Skeletal muscle tissue (tissue), 3 donors: ENCODE measurements at regions not wholly inside any gene's neighbourhood (a gene's known extent, or its start where the extent isn't known, plus 50 kb on each side); places are given as distances from the start of the nearest gene placed in this dataset.

Source experiments
- H3K27ac ChIP-seq: one replicate; pipeline ENCODE4 v1.7.0; 2013; ENCODE audit warnings: mild to moderate bottlenecking, low read depth, low read length, inconsistent platforms
- H3K27me3 ChIP-seq, 3 donors: one replicate each; pipeline ENCODE4 v1.7.0; 2013; ENCODE audit warnings: low read length in 3 of 3; ENCODE audit not compliant: control insufficient read depth in 3 of 3, insufficient read depth in 3 of 3
- H3K36me3 ChIP-seq, 3 donors: one replicate each; pipeline ENCODE4 v1.7.0; 2013; ENCODE audit warnings: low read length in 3 of 3; ENCODE audit not compliant: control insufficient read depth in 3 of 3, insufficient read depth in 3 of 3
- H3K4me1 ChIP-seq, 3 donors: one replicate each; pipeline ENCODE4 v1.7.0; 2013; ENCODE audit warnings: low read length in 3 of 3, mild to moderate bottlenecking in 3 of 3; ENCODE audit not compliant: control insufficient read depth in 3 of 3, insufficient read depth in 3 of 3
- H3K4me3 ChIP-seq, 3 donors: one replicate each; pipeline ENCODE4 v1.7.0; 2013; ENCODE audit warnings: low read length in 3 of 3
- H3K9ac ChIP-seq, 3 donors: one replicate each; pipeline ENCODE4 v1.7.0; 2013; ENCODE audit warnings: low read length in 3 of 3, mild to moderate bottlenecking in 3 of 3, moderate library complexity in 2 of 3, low read depth in 1 of 3
- H3K9me3 ChIP-seq, 3 donors: one replicate each; pipeline ENCODE4 v1.7.0; 2013; ENCODE audit warnings: low read length in 3 of 3; ENCODE audit not compliant: control insufficient read depth in 3 of 3
- donor health status: Osteomylitis.

DNA sequence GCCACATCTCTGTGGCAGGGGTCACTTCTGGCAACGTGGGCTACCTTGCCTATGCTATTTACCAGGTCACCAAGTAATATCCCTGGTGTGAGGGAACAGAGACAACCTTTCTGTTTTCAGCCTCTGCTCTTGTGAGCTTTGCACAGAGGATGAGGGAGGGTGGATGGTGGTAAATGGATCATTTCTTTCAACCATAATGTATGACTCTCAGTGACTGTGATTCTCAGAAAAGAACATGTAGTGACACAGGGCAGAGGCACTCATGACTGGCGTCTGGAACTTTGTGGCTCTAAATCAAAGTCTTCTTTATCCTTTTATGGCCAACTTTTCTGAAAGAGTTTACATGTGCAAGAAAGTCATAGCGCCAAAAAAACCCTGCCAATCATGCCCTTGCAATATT lies 153.5 kb upstream of the USP24 start:
- Histone ChIP-seq H3K27me3 (no peaks in the 10 kb centered on the region), H3K36me3 (no peaks in the 10 kb centered on the region), H3K27ac (no peak overlapping the region), H3K9ac (no peak overlapping the region), H3K4me1 (no peaks in the 10 kb centered on the region), H3K4me3 (no peak overlapping the region), H3K9me3 (no peaks in the 10 kb centered on the region)

- Histone ChIP-seq H3K9ac (no peak overlapping the region), H3K4me1 (peaks cover 0 to 10% (median 3%) of the 10 kb centered on the region in 3 donors), H3K9me3 (no peaks in the 10 kb centered on the region), H3K36me3 (no peaks in the 10 kb centered on the region), H3K27ac (no peak overlapping the region), H3K27me3 (no peaks in the 10 kb centered on the region), H3K4me3 (no peak overlapping the region)
Observed at GRCh38 chr1:55367273-55367672, 152.1 kb upstream of the USP24 start.

- H3K9ac ChIP-seq = no peak overlapping the region
- no peak overlapping the region for H3K4me3 ChIP-seq
- no peaks in the 10 kb centered on the region for H3K36me3 ChIP-seq
- H3K27me3 ChIP-seq = no peaks in the 10 kb centered on the region
- H3K27ac ChIP-seq = no peak overlapping the region
- H3K9me3 ChIP-seq = no peaks in the 10 kb centered on the region
- peaks cover 0 to 10% (median 3%) of the 10 kb centered on the region in 3 donors for H3K4me1 ChIP-seq
Observed at GRCh38 chr1:55364216-55364615, 149.1 kb upstream of the USP24 start.

DNA sequence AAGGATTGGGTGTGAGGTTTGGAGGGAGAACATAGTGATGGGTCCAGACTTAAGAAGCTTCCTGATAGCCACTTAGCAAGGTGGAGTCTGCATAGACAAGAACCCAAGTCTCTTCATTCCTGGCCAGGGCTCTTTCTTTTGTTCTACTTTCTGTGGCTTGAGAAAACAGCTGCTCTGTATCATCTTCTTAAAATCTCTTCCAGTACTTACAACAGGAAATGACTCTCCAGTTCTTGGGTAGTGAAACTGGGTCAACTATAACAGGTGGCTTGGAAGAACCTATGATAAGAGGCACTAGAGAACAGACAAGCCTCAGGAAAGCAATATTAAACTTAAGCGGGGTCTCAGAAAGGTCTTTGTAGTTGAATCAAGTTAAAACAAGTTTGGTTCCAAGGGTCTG lies 148.1 kb upstream of the USP24 start:
- H3K27me3 ChIP-seq = no peaks in the 10 kb centered on the region
- no peak overlapping the region for H3K4me3 ChIP-seq
- peaks cover 0 to 10% (median 3%) of the 10 kb centered on the region in 3 donors for H3K4me1 ChIP-seq
- no peaks in the 10 kb centered on the region for H3K36me3 ChIP-seq
- H3K9ac ChIP-seq = no peak overlapping the region
- H3K27ac ChIP-seq = peak overlapping the region; percentile 36
- no peaks in the 10 kb centered on the region for H3K9me3 ChIP-seq

- Histone ChIP-seq H3K27ac (peak overlapping the region; percentile 36), H3K4me1 (peaks cover 0 to 10% (median 3%) of the 10 kb centered on the region in 3 donors), H3K4me3 (no peak overlapping the region), H3K27me3 (no peaks in the 10 kb centered on the region), H3K9me3 (no peaks in the 10 kb centered on the region), H3K9ac (no peak overlapping the region), H3K36me3 (no peaks in the 10 kb centered on the region)
Observed at GRCh38 chr1:55362558-55362957, 147.4 kb upstream of the USP24 start.

DNA sequence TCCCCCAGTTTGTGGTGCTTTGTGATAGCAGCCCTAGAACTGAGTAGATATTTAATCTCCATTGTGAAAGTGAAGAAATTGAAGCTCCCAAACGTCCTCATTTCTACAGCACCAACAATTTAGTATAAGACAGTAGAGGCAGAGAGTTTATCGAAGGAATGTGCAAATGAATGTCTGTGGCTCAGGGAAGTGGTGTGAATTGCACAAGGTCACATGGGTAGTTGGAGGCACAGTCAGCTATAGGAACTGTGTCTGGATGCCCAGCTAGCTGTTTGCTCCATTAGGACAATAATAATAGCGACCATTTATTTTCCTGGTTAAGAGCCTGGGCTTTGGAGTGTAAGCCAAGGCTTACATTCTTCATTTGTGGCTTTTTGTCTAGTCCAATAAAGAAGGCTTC lies 144.4 kb upstream of the USP24 start:
- Histone ChIP-seq H3K4me3 (no peak overlapping the region), H3K27ac (no peak overlapping the region), H3K9ac (no peak overlapping the region), H3K36me3 (no peaks in the 10 kb centered on the region), H3K27me3 (no peaks in the 10 kb centered on the region), H3K9me3 (no peaks in the 10 kb centered on the region), H3K4me1 (peaks cover 0 to 10% (median 3%) of the 10 kb centered on the region in 3 donors)

- H3K27ac ChIP-seq = no peak overlapping the region
- no peak overlapping the region for H3K4me3 ChIP-seq
- H3K9me3 ChIP-seq = no peaks in the 10 kb centered on the region
- H3K4me1 ChIP-seq = peaks cover 0 to 17% (median 3%) of the 10 kb centered on the region in 3 donors
- H3K9ac ChIP-seq = no peak overlapping the region
- H3K27me3 ChIP-seq = no peaks in the 10 kb centered on the region
- no peaks in the 10 kb centered on the region for H3K36me3 ChIP-seq
Observed at GRCh38 chr1:55358581-55358980, 143.4 kb upstream of the USP24 start.

DNA sequence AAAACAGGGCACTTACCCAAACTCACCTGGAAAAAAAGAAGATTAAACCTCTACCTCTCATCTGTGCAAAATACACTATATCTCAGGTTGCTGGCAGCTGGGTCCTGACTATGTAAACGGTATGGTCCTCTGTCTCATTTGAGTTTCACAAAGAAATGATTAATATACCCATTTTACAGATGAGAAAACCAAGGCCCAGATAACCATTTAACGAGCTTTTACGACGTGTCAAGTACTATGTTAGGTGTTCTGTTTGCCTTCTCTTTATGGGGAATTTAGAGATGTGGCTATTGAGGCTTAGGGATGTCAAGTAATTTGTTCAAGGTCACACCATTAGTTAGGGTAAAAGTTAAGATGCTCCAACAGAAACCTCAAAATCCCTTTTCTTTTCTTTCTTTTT lies 140.4 kb upstream of the USP24 start:
- no peak overlapping the region for H3K9ac ChIP-seq
- H3K27me3 ChIP-seq = no peaks in the 10 kb centered on the region
- H3K4me1 ChIP-seq = peaks cover 11 to 23% (median 14%) of the 10 kb centered on the region in 3 donors
- no peaks in the 10 kb centered on the region for H3K36me3 ChIP-seq
- H3K27ac ChIP-seq = no peak overlapping the region
- H3K9me3 ChIP-seq = no peaks in the 10 kb centered on the region
- no peak overlapping the region for H3K4me3 ChIP-seq

DNA sequence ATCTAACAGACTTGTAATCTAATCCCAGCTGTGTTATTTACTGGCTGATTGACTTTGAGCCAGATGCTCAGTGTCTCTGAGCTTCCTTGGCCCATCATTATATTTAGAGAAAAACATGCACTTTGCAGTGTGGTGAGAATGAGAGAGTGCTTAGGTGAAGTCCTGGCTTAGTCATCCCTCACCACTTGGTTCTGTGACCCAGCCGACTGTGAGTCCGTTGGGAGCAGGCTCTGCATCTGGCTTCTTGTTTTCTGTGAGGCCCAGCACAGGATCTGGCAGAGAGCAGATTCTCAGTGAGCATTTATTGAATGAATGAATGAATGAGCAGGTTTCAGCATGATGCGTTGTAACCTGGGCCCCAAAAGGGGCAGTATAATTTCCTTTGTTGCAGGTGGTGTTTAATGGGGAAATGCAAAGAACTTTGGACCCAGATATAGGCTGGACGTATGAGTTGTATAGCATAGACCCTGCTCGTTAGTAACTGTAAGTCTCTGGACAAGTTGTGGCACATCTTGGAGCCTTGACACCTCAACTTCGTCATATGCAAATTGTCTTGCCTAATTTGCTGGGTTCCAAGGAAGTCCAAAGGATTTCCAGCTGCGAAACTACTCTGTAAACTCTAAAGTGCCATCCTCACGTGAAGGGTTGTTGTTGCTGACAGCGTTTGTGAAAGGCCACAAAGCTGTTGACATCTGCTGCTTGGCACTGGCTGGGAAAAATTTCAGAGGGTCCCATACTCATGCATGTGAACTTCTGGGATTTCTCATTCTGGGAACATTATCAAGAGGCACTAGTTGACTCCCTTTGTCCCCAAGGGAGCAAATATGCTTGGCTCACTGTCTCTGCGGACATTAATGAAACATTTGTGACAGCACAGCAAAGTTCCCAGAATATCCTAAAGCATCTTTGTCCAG lies 138.8 kb upstream of the USP24 start:
- no peak overlapping the region for H3K9ac ChIP-seq
- peak overlapping the region; percentile 23 for H3K27ac ChIP-seq
- no peaks in the 10 kb centered on the region for H3K27me3 ChIP-seq
- H3K9me3 ChIP-seq = no peaks in the 10 kb centered on the region
- peaks cover 11 to 23% (median 14%) of the 10 kb centered on the region in 3 donors for H3K4me1 ChIP-seq
- H3K4me3 ChIP-seq = no peak overlapping the region
- no peaks in the 10 kb centered on the region for H3K36me3 ChIP-seq

DNA sequence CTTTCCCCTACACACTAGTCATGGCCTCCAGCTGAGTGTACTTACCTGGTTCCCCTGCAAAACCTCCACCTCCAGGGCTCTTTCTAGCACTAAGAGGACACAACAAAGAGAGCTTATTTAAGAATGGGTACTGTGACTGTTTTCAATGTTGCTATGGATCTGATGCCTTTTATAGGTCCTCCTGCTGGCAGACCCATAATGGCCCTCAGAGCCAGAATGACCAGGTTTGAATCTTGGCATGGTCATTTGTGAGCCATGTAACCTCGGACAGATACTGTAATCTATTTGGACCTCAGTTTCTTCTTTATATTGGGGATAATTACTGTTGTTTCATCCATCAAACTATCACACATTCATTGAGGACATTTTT lies 137.6 kb upstream of the USP24 start:
- Histone ChIP-seq H3K9me3 (no peaks in the 10 kb centered on the region), H3K27ac (peak overlapping the region; percentile 10), H3K27me3 (no peaks in the 10 kb centered on the region), H3K9ac (no peak overlapping the region), H3K4me1 (peaks cover 11 to 23% (median 14%) of the 10 kb centered on the region in 3 donors), H3K4me3 (no peak overlapping the region), H3K36me3 (no peaks in the 10 kb centered on the region)
